Activated CD8-positive, alpha-beta T cell treated with anti-CD3 and anti-CD28 coated beads for 36 hours (primary cell): ENCODE measurements at regions not wholly inside any gene's neighbourhood (a gene's known extent, or its start where the extent isn't known, plus 50 kb on each side); places are given as distances from the start of the nearest gene placed in this dataset.

Experiments used
- ATAC-seq: fragments of 200-7000 bp; cut with Tn5 transposase; one replicate; pipeline ENCODE4 v1.10.0; 2021; ENCODE audit warnings: mild to moderate bottlenecking, moderate library complexity
- CTCF ChIA-PET: fragments of 350-600 bp; sonication (Branson Sonifier 250); formaldehyde crosslinking; loops from one replicate; lab custom pipeline; 2021; ENCODE audit warnings: antibody characterized with exemption; lab: Charles Lee
- POLR2A ChIA-PET: fragments of 350-600 bp; sonication (Branson Sonifier 250); formaldehyde crosslinking; loops from one replicate; lab custom pipeline; 2021; ENCODE audit warnings: antibody characterized with exemption; lab: Charles Lee
- DNase-seq: peaks from one replicate; pipeline ENCODE4 v3.0.0-alpha.2; 2020
- H3K27ac Mint-ChIP-seq: one replicate; pipeline ENCODE4 v1.8.0; 2021; ENCODE audit warnings: mild to moderate bottlenecking, mixed read lengths
- H3K27me3 Mint-ChIP-seq: one replicate; pipeline ENCODE4 v1.8.0; 2021; ENCODE audit warnings: mixed read lengths
- H3K36me3 Mint-ChIP-seq: one replicate; pipeline ENCODE4 v1.8.0; 2021; ENCODE audit warnings: low read depth, mixed read lengths
- H3K4me1 Mint-ChIP-seq: one replicate; pipeline ENCODE4 v1.8.0; 2021; ENCODE audit warnings: low read depth, mixed read lengths
- H3K4me3 Mint-ChIP-seq: one replicate; pipeline ENCODE4 v1.8.0; 2021; ENCODE audit warnings: mild to moderate bottlenecking, moderate library complexity, mixed read lengths
- H3K9me3 Mint-ChIP-seq: one replicate; pipeline ENCODE4 v1.8.0; 2021; ENCODE audit warnings: mixed read lengths
- intact Hi-C: fragments of 100-400 bp; cut with micrococcal nuclease; formaldehyde crosslinking; loops from one replicate; pipeline ENCODE4 v1.10.0; 2022
- TF ChIP-seq, protein P1 (sequence below): fragments of 200-600 bp; IDR thresholded peaks from one replicate; pipeline ENCODE4 v1.8.0; 2022; ENCODE audit warnings: antibody characterized with exemption, mild to moderate bottlenecking

DNA sequence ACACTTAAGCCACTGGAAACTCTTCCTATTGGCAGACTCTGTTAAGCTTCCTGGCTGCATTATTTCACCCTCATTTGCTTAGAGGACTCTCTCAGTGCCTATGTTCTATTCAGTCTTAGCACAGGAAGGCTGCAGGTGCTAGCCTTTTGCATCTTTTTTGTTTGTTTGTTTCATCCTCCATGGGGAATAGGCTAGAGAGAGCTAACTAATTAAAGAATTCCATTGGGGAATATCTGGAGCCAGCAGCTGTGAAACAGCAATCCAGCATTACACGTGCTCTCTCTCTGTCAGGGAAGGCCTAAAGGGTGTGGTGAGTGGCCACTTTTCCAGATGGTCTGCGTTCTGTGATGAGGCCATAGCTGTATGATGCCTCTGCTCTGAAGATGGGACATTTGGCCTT, 633.6 kb downstream of the SPRY1 start:
- intact Hi-C loops = no loop called here
- ChIA-PET POLR2A (no interaction called here), CTCF (no interaction called here)
- H3K36me3 Mint-ChIP-seq = no peaks in the 10 kb centered on the region
- TF ChIP-seq, protein P1, sequence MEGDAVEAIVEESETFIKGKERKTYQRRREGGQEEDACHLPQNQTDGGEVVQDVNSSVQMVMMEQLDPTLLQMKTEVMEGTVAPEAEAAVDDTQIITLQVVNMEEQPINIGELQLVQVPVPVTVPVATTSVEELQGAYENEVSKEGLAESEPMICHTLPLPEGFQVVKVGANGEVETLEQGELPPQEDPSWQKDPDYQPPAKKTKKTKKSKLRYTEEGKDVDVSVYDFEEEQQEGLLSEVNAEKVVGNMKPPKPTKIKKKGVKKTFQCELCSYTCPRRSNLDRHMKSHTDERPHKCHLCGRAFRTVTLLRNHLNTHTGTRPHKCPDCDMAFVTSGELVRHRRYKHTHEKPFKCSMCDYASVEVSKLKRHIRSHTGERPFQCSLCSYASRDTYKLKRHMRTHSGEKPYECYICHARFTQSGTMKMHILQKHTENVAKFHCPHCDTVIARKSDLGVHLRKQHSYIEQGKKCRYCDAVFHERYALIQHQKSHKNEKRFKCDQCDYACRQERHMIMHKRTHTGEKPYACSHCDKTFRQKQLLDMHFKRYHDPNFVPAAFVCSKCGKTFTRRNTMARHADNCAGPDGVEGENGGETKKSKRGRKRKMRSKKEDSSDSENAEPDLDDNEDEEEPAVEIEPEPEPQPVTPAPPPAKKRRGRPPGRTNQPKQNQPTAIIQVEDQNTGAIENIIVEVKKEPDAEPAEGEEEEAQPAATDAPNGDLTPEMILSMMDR = no peak
- no peaks in the 10 kb centered on the region for H3K4me1 Mint-ChIP-seq
- no peaks in the 10 kb centered on the region for H3K9me3 Mint-ChIP-seq
- no peak for DNase-seq
- no peak overlapping the region for H3K27ac Mint-ChIP-seq
- H3K27me3 Mint-ChIP-seq = no peaks in the 10 kb centered on the region
- no peak for ATAC-seq
- no peak overlapping the region for H3K4me3 Mint-ChIP-seq

DNA sequence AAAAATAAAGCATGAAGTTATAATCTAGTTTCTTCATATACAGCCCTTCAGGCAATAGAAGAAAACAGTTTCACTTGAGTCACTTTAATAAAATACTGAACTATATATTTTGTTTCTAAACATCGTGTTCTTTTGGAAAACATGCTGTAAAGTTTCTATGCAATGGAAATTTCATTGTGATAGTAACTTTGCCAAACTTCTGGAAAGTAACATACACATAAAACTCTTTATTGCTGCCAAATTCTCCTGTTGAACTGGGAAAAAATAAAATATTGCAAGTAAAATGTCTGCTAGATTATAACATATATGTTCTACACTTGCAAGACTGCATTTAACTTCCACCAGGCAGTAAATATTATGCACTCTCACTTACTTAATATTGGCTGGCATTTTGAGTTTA, 635.4 kb downstream of the SPRY1 start:
- POLR2A ChIA-PET = interaction anchor here (0.7 kb wide), 1 partner anchor 445 kb away, joined by 3 read pairs; no protein-coding TSS in a partner anchor
- no peak overlapping the region for H3K4me3 Mint-ChIP-seq

DNA sequence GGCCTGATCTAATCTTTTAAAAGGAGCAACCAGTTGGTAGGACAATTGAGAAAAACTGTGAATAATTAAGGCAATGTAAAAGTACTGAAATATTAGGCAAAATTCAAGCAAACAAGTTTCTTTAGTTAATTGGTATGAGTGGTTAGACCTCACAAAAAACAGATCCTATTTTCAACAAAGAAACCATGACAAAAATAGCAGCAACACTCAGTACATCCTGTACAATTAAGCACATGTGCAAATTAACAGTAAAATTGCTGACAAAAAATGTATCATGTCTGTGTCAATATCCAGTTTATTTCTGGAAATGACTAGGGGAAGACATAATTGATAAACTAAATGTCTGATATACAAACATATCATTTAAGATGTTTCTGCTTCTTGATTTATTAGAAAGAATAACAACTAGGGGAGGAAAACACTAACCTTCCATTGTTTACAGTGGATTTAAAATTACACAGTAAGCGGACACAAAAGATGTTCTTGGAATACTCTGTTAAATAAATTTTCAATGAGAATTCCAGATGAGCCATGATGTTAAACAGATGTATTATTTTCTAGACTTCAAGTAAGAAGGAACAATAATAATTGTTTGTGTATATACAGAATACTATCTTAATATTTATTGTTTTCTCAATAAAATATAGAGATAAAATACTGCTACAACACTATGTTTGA, 638.9 kb downstream of the SPRY1 start:
- Mint-ChIP-seq H3K4me1 (no peaks in the 10 kb centered on the region), H3K27me3 (no peaks in the 10 kb centered on the region), H3K4me3 (no peak overlapping the region), H3K9me3 (no peaks in the 10 kb centered on the region), H3K27ac (no peak overlapping the region), H3K36me3 (no peaks in the 10 kb centered on the region)
- no peak for DNase-seq
- intact Hi-C loops = no loop called here
- ChIA-PET CTCF (no interaction called here), POLR2A (no interaction called here)
- ATAC-seq = no peak
- TF ChIP-seq, protein P1 = no peak

More for the DNA sequence above, 635.4 kb downstream of the SPRY1 start:
- CTCF ChIA-PET = no interaction called here
- TF ChIP-seq, protein P1 = no peak
- intact Hi-C loops = no loop called here
- H3K36me3 Mint-ChIP-seq = no peaks in the 10 kb centered on the region
- H3K9me3 Mint-ChIP-seq = no peaks in the 10 kb centered on the region
- no peaks in the 10 kb centered on the region for H3K4me1 Mint-ChIP-seq
- no peaks in the 10 kb centered on the region for H3K27me3 Mint-ChIP-seq
- DNase-seq = no peak
- ATAC-seq = no peak
- H3K27ac Mint-ChIP-seq = no peak overlapping the region

DNA sequence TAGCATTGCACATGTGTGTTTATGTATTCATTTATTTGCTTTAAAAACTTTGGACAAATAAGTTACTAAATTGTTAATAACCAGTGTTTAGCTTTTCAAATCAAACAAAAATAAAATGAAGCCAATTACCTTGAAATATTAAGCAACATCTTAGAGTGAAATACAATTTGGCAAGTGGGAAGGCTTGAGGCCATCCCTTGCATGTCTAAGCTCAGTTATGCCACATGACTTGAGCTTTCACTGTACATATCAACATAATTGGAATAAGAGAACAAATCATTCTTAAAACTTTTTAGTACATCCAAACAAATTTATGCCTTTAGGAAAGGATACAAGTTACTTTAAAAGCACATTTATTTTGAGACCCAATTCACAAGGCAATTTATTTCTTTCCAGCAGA, 640.6 kb downstream of the SPRY1 start:
- ChIA-PET POLR2A (no interaction called here), CTCF (no interaction called here)
- Mint-ChIP-seq H3K36me3 (no peaks in the 10 kb centered on the region), H3K27me3 (no peaks in the 10 kb centered on the region), H3K4me1 (no peaks in the 10 kb centered on the region), H3K9me3 (no peaks in the 10 kb centered on the region), H3K27ac (no peak overlapping the region), H3K4me3 (no peak overlapping the region)
- ATAC-seq = no peak
- TF ChIP-seq, protein P1 = no peak
- intact Hi-C loops = no loop called here
- no peak for DNase-seq

DNA sequence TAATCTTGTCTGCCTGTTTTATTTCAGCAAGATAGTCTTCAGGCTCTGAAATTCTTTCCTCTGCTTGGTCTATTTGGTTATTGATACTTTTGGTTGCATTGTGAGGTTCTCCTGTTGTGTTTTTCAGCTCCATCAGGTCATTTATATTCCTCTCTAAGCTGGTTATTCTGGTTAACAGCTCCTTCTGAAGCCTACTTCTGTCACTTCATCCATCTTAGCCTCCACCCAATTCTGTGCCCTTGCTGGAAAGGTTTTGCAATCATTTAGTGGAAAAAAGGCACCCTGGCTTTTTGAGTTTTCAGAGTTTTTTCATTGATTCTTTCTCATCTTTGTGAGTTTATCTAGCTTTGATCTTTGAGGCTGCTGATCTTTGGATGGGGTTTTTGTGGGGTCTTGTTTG, 647.7 kb downstream of the SPRY1 start:
- intact Hi-C loops = no loop called here
- TF ChIP-seq, protein P1 = no peak
- H3K4me1 Mint-ChIP-seq = no peaks in the 10 kb centered on the region
- no peak overlapping the region for H3K27ac Mint-ChIP-seq
- H3K4me3 Mint-ChIP-seq = no peak overlapping the region
- ChIA-PET CTCF (interaction anchor here (1.3 kb wide), 1 partner anchor 11 kb away, joined by 3 read pairs; no protein-coding TSS in a partner anchor), POLR2A (no interaction called here)
- no peaks in the 10 kb centered on the region for H3K27me3 Mint-ChIP-seq
- H3K36me3 Mint-ChIP-seq = no peaks in the 10 kb centered on the region
- ATAC-seq = no peak
- no peaks in the 10 kb centered on the region for H3K9me3 Mint-ChIP-seq
- DNase-seq = no peak
